Activated CD8-positive, alpha-beta memory T cell treated with anti-CD3 and anti-CD28 coated beads, Interleukin-2, amount 50 U/mL, for 1 hour (primary cell): ENCODE measurements at regions not wholly inside any gene's neighbourhood (a gene's known extent, or its start where the extent isn't known, plus 50 kb on each side); places are given as distances from the start of the nearest gene placed in this dataset.
"Not testable (repeated sequence)": the region's sequence is repeated elsewhere in the genome, so short reads cannot be mapped to it uniquely, and the experiment has no call there.

ENCODE experiments used
- DNase-seq: peaks from one replicate; pipeline ENCODE4 v3.0.0-alpha.2; 2020; ENCODE audit errors: extremely low read depth

- no peak for DNase-seq
Observed at GRCh38 chr1:212495766-212496494, 63.2 kb downstream of the NENF start.

GRCh38 chr1:212496682-212497081 lies 64.0 kb downstream of the NENF start:
- no peak for DNase-seq

- no peak for DNase-seq
Observed at GRCh38 chr1:212497553-212497952, 64.8 kb downstream of the NENF start.

GRCh38 chr1:212498283-212499040 lies 65.7 kb downstream of the NENF start:
- no peak for DNase-seq

- no peak for DNase-seq
Observed at GRCh38 chr1:212500351-212500750, 67.6 kb downstream of the NENF start.

- DNase-seq, result no peak
Observed at GRCh38 chr1:212500983-212501382, 68.3 kb downstream of the NENF start.

- no peak for DNase-seq
Observed at GRCh38 chr1:212503714-212504113, 71.0 kb downstream of the NENF start.

GRCh38 chr1:212504171-212504803 lies 71.6 kb downstream of the NENF start:
- DNase-seq, result no peak

GRCh38 chr1:212506666-212507065 lies 73.9 kb downstream of the NENF start:
- DNase-seq, result no peak

GRCh38 chr1:212507369-212507768 lies 74.6 kb downstream of the NENF start:
- DNase-seq, result no peak

GRCh38 chr1:212512816-212513559 lies 80.3 kb downstream of the NENF start:
- no peak for DNase-seq

GRCh38 chr1:212513586-212513985 lies 80.9 kb downstream of the NENF start:
- DNase-seq, result no peak

GRCh38 chr1:212514056-212514614 lies 81.4 kb downstream of the NENF start:
- no peak for DNase-seq

- DNase-seq, result no peak
Observed at GRCh38 chr1:212514782-212515181, 82.1 kb downstream of the NENF start.

- no peak for DNase-seq
Observed at GRCh38 chr1:212515329-212515760, 82.6 kb downstream of the NENF start.

GRCh38 chr1:212516012-212516411 lies 83.3 kb downstream of the NENF start:
- not testable (repeated sequence) for DNase-seq

GRCh38 chr1:212518188-212519054 lies 85.7 kb downstream of the NENF start:
- no peak for DNase-seq

- DNase-seq, result no peak
Observed at GRCh38 chr1:212519131-212519530, 86.4 kb downstream of the NENF start.

GRCh38 chr1:212520299-212520698 lies 87.6 kb downstream of the NENF start:
- no peak for DNase-seq

- DNase-seq, result no peak
Observed at GRCh38 chr1:212520746-212521145, 87.8 kb upstream of the ATF3 start.
